GM12878 (cell line): ENCODE measurements at regions not wholly inside any gene's neighbourhood (a gene's known extent, or its start where the extent isn't known, plus 50 kb on each side); places are given as distances from the start of the nearest gene placed in this dataset.

ENCODE experiments used
- ATAC-seq: fragments of 200-7000 bp; cut with Tn5 transposase; 3 replicates; pipeline ENCODE4 v1.9.1; 2020; ENCODE audit warnings: mild to moderate bottlenecking, moderate library complexity
- BruUV-seq: library from RNA; stranded (reverse); fragments of 400-500 nt; replicated peaks from 2 replicates; lab custom pipeline; 2021; lab: Mats Ljungman, UMichigan
- CTCF ChIA-PET: fragments of 300-600 bp; sonication (Branson Sonifier 250); formaldehyde crosslinking; extraction: SDS; loops from one replicate; lab custom pipeline; 2021; ENCODE audit warnings: inconsistent platforms; lab: Yijun Ruan, JAX
- POLR2A ChIA-PET: fragments of 350-600 bp; formaldehyde crosslinking; extraction: SDS; loops from one replicate; lab custom pipeline; 2021; ENCODE audit warnings: inconsistent platforms; lab: Charles Lee
- RAD21 ChIA-PET: fragments of 300-600 bp; sonication (Branson Sonifier 250); formaldehyde crosslinking; loops from one replicate; lab custom pipeline; 2023; ENCODE audit warnings: antibody characterized with exemption; ENCODE audit not compliant: unreplicated experiment; lab: Charles Lee
- SMC1A ChIA-PET: fragments of 300-600 bp; sonication (Branson Sonifier 250); formaldehyde crosslinking; loops from one replicate; lab custom pipeline; 2023; ENCODE audit not compliant: unreplicated experiment, uncharacterized antibody; lab: Charles Lee
- DNase-seq: peaks from one replicate; pipeline ENCODE4 v3.0.0-alpha.2; 2011; ENCODE audit warnings: low read depth, low spot score
- FAIRE-seq: peaks from 3 replicates; lab custom pipeline; 2011; peaks lifted over from hg19 to GRCh38; lab: Jason Lieb, UNC
- H2AFZ ChIP-seq: 2 replicates; pipeline ENCODE4 v1.6.0; 2011; ENCODE audit warnings: low read depth, low read length, control low read depth; ENCODE audit not compliant: control insufficient read depth
- H3K27ac ChIP-seq: 2 replicates; pipeline ENCODE4 v1.5.1; 2011; ENCODE audit warnings: control low read depth; ENCODE audit not compliant: control insufficient read depth, insufficient read depth
- H3K27me3 ChIP-seq, 2 experiments: replicated peaks in 1 of 2; 2 replicates each; pipeline versions ENCODE4 v1.6.0 to v1.6.1; 2011; ENCODE audit warnings: low read length in 1 of 2; ENCODE audit not compliant: control insufficient read depth in 2 of 2, insufficient read depth in 2 of 2
- H3K36me3 ChIP-seq, 2 experiments: 2 replicates each; pipeline ENCODE4 v1.5.1; 2011; ENCODE audit warnings: low read length in 1 of 2; ENCODE audit not compliant: control insufficient read depth in 2 of 2, insufficient read depth in 2 of 2
- H3K4me1 ChIP-seq: 2 replicates; pipeline ENCODE4 v1.6.1; 2011; ENCODE audit warnings: mild to moderate bottlenecking, low read length, moderate library complexity, mixed read lengths; ENCODE audit not compliant: control insufficient read depth, insufficient read depth
- H3K4me2 ChIP-seq: 2 replicates; pipeline ENCODE4 v1.6.0; 2011; ENCODE audit warnings: control low read depth; ENCODE audit not compliant: control insufficient read depth, insufficient read depth
- H3K4me3 ChIP-seq: fragments of 200-600 bp; sonication (generic); 2 replicates; pipeline ENCODE4 v1.5.1; 2016
- H3K79me2 ChIP-seq: 2 replicates; pipeline ENCODE4 v1.6.0; 2011; ENCODE audit warnings: low read length; ENCODE audit not compliant: control insufficient read depth, insufficient read depth
- H3K9ac ChIP-seq: 2 replicates; pipeline ENCODE4 v1.8.0; 2011; ENCODE audit warnings: low read length, control low read depth, mixed read lengths; ENCODE audit not compliant: control insufficient read depth, insufficient read depth
- H3K9me3 ChIP-seq: replicated peaks from 3 replicates; pipeline ENCODE4 v1.5.1; 2011; ENCODE audit warnings: mild to moderate bottlenecking, low read length; ENCODE audit not compliant: control insufficient read depth, insufficient read depth
- H4K20me1 ChIP-seq: 2 replicates; pipeline ENCODE4 v1.6.0; 2011; ENCODE audit not compliant: control insufficient read depth, insufficient read depth
- BRCA1 ChIP-seq: IDR thresholded peaks from 2 replicates; pipeline ENCODE4 v1.6.1; 2011; ENCODE audit warnings: low read depth, low read length, improper control_type of control experiment
- JUNB ChIP-seq: IDR thresholded peaks from 2 replicates; pipeline ENCODE4 v1.6.1; 2016; ENCODE audit warnings: antibody characterized with exemption, mild to moderate bottlenecking
- MEF2A ChIP-seq: IDR thresholded peaks from 2 replicates; pipeline ENCODE4 v1.6.1; 2011; ENCODE audit warnings: low read depth, mild to moderate bottlenecking, low read length, moderate library complexity; ENCODE audit not compliant: insufficient read depth
- POLR2AphosphoS2 ChIP-seq: IDR thresholded peaks from 2 replicates; pipeline ENCODE4 v1.6.1; 2011; ENCODE audit warnings: low read depth, mild to moderate bottlenecking, low read length, improper control_type of control experiment, moderate library complexity
- SIN3A ChIP-seq: IDR thresholded peaks from 2 replicates; pipeline ENCODE4 v1.6.1; 2012; ENCODE audit warnings: low read depth, low read length, improper control_type of control experiment
- SMARCA5 ChIP-seq: fragments of 450-650 bp; IDR thresholded peaks from 2 replicates; pipeline ENCODE4 v1.6.1; 2017; ENCODE audit warnings: mild to moderate bottlenecking
- SREBF2 ChIP-seq: IDR thresholded peaks from 2 replicates; pipeline ENCODE4 v1.6.1; 2012; ENCODE audit warnings: mild to moderate bottlenecking, low read length
- ZNF24 ChIP-seq: fragments of 450-650 bp; IDR thresholded peaks from 2 replicates; pipeline ENCODE4 v1.6.1; 2017; ENCODE audit warnings: antibody characterized with exemption, mild to moderate bottlenecking
- WGBS: methylation state at CpG from one replicate; pipeline ENCODE4 v1.1.6; 2016; ENCODE audit warnings: low lambda C conversion rate; ENCODE audit not compliant: insufficient replicate concordance, insufficient coverage; ENCODE audit errors: missing lambda C conversion rate; 5-methylcytosine and 5-hydroxymethylcytosine counted together
- in situ Hi-C: fragments of 300-500 bp; cut with MboI; formaldehyde crosslinking; loops from 9 replicates; pipeline ENCODE4 v1.14.3; 2018; ENCODE audit warnings: mixed read lengths
- intact Hi-C: fragments of 100-400 bp; cut with micrococcal nuclease; formaldehyde crosslinking; loops from one replicate; pipeline ENCODE4 v1.14.2; 2022; ENCODE audit not compliant: unreplicated experiment

- no peaks in the 10 kb centered on the region for H4K20me1 ChIP-seq
- H3K4me1 ChIP-seq: no peaks in the 10 kb centered on the region
- H2AFZ ChIP-seq: no peak overlapping the region
- no peaks in the 10 kb centered on the region for H3K9me3 ChIP-seq
- intact Hi-C loops (no loop called here), in situ Hi-C loops (no loop called here)
- no TSS peak for BruUV-seq
- no peak overlapping the region for H3K4me2 ChIP-seq
- whole genome bisulfite sequencing: 32% methylated on average over 5 of the region's 5 CpGs
- H3K27me3 ChIP-seq: no peaks in the 10 kb centered on the region; a peak in 2 of 4 replicates
- H3K27ac ChIP-seq: no peak overlapping the region
- H3K9ac ChIP-seq: no peak overlapping the region
- FAIRE-seq (no peak), ATAC-seq (no peak), DNase-seq (no peak)
- ChIA-PET SMC1A (no interaction called here), RAD21 (no interaction called here), POLR2A (no interaction called here), CTCF (no interaction called here)
- TF ChIP-seq SIN3A (no peak), MEF2A (no peak), ZNF24 (no peak)
- H3K4me3 ChIP-seq: no peak overlapping the region
- no peaks in the 10 kb centered on the region for H3K79me2 ChIP-seq
- no peaks in the 10 kb centered on the region for H3K36me3 ChIP-seq
Measured at GRCh38 chr15:38750786-38751185, 186.2 kb upstream of the RASGRP1 start.

DNA sequence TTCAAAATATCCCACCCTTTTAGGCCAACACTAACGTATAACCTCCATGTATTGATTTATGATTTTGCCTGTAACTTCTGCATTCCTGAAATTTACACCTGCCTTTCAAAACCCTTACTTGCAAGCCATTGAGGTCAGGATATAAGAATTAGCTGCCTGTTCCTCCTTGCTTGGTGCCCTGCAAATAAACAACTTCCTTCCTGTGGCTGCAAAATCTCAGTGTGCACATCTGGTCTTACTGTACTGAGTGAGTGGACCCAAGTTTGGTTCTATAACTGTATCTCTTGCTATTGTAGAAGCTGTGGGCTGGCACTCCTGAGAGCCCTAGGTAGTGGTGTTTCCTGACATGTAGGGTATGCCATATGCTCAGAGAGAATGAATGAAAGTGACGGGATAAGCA is 191.1 kb upstream of the RASGRP1 start:
- intact Hi-C loops (no loop called here), in situ Hi-C loops (no loop called here)
- Histone ChIP-seq H3K27me3 (no peaks in the 10 kb centered on the region; a peak in 2 of 4 replicates), H3K4me3 (no peak overlapping the region), H4K20me1 (no peaks in the 10 kb centered on the region), H3K9me3 (no peaks in the 10 kb centered on the region), H3K36me3 (no peaks in the 10 kb centered on the region), H3K27ac (no peak overlapping the region), H3K79me2 (no peaks in the 10 kb centered on the region), H3K4me1 (no peaks in the 10 kb centered on the region), H3K4me2 (no peak overlapping the region), H2AFZ (no peak overlapping the region), H3K9ac (no peak overlapping the region)
- ATAC-seq (no peak), DNase-seq (no peak), FAIRE-seq (no peak)
- ChIA-PET RAD21 (no interaction called here), POLR2A (no interaction called here), CTCF (interaction anchor here (0.7 to 1.2 kb wide), 2 partner anchors 8 to 16 kb away, joined by 3 to 5 read pairs; no protein-coding TSS in a partner anchor), SMC1A (interaction anchor here (1.0 to 1.8 kb wide), 2 partner anchors 10 to 32 kb away, joined by 4 read pairs; no protein-coding TSS in a partner anchor)
- WGBS: 36% methylated on average over 2 of the region's 2 CpGs
- TF ChIP-seq POLR2AphosphoS2 (no peak), SREBF2 (no peak), JUNB (no peak), BRCA1 (no peak), SMARCA5 (no peak)
- BruUV-seq: no TSS peak
